Neural progenitor cell (in vitro differentiated cells): ENCODE measurements at regions not wholly inside any gene's neighbourhood (a gene's known extent, or its start where the extent isn't known, plus 50 kb on each side); places are given as distances from the start of the nearest gene placed in this dataset.

Source experiments
- DNase-seq: peaks from one replicate; pipeline ENCODE4 v3.0.0-alpha.2; 2016; ENCODE audit warnings: low spot score
- H2AFZ ChIP-seq: fragments of 200-600 bp; sonication (generic); replicated peaks from 2 replicates; pipeline ENCODE4 v1.6.1; 2016; ENCODE audit warnings: antibody characterized with exemption
- H3F3A ChIP-seq: fragments of 200-600 bp; sonication (generic); 2 replicates; pipeline ENCODE4 v1.6.1; 2016; ENCODE audit warnings: antibody characterized with exemption, low read depth
- H3K27ac ChIP-seq: fragments of 200-600 bp; sonication (generic); 2 replicates; pipeline ENCODE4 v1.5.1; 2016; ENCODE audit warnings: mild to moderate bottlenecking
- H3K27me3 ChIP-seq: fragments of 200-600 bp; sonication (generic); 2 replicates; pipeline ENCODE4 v1.6.1; 2016; ENCODE audit warnings: mild to moderate bottlenecking, moderate library complexity
- H3K36me3 ChIP-seq: fragments of 200-600 bp; sonication (generic); 2 replicates; pipeline ENCODE4 v1.5.1; 2016
- H3K4me1 ChIP-seq: fragments of 200-600 bp; sonication (generic); 2 replicates; pipeline ENCODE4 v1.6.1; 2016; ENCODE audit warnings: mixed run types
- H3K4me2 ChIP-seq: fragments of 200-600 bp; sonication (generic); 2 replicates; pipeline ENCODE4 v1.6.1; 2016
- H3K4me3 ChIP-seq: fragments of 200-600 bp; sonication (generic); 2 replicates; pipeline ENCODE4 v1.5.1; 2016
- H3K79me2 ChIP-seq: fragments of 200-600 bp; sonication (generic); 2 replicates; pipeline ENCODE4 v1.6.1; 2016; ENCODE audit warnings: low read depth
- H3K9ac ChIP-seq: fragments of 200-600 bp; sonication (generic); 2 replicates; pipeline ENCODE4 v1.6.1; 2016
- H3K9me3 ChIP-seq: fragments of 200-600 bp; sonication (generic); 2 replicates; pipeline ENCODE4 v1.5.1; 2016; ENCODE audit warnings: low read depth
- H4K20me1 ChIP-seq: fragments of 200-600 bp; sonication (generic); 2 replicates; pipeline ENCODE4 v1.6.1; 2016; ENCODE audit warnings: low read depth
- H3K27ac Mint-ChIP-seq: 3 replicates; pipeline ENCODE4 v1.8.0; 2021; ENCODE audit warnings: mixed read lengths
- H3K27me3 Mint-ChIP-seq: 2 replicates; pipeline ENCODE4 v1.8.0; 2022; ENCODE audit warnings: low read depth, mild to moderate bottlenecking, inconsistent platforms, moderate library complexity, mixed read lengths; ENCODE audit not compliant: insufficient read depth
- H3K36me3 Mint-ChIP-seq: 3 replicates; pipeline ENCODE4 v1.8.0; 2021; ENCODE audit warnings: mixed read lengths
- H3K4me1 Mint-ChIP-seq: 3 replicates; pipeline ENCODE4 v1.8.0; 2021; ENCODE audit warnings: mixed read lengths
- H3K4me3 Mint-ChIP-seq: 3 replicates; pipeline ENCODE4 v1.8.0; 2021; ENCODE audit warnings: mild to moderate bottlenecking, moderate library complexity, mixed read lengths
- H3K9me3 Mint-ChIP-seq: 3 replicates; pipeline ENCODE4 v1.8.0; 2020; ENCODE audit warnings: mixed read lengths
- EZH2 ChIP-seq: fragments of 200-600 bp; sonication (generic); IDR thresholded peaks from 2 replicates; pipeline ENCODE4 v1.6.1; 2017; ENCODE audit warnings: antibody characterized with exemption, mild to moderate bottlenecking, moderate library complexity
- EZH2phosphoT487 ChIP-seq: fragments of 200-600 bp; sonication (generic); IDR thresholded peaks from 2 replicates; pipeline ENCODE4 v1.6.1; 2017; ENCODE audit warnings: antibody characterized with exemption
- TF ChIP-seq, protein P1 (sequence below): fragments of 200-600 bp; sonication (generic); IDR thresholded peaks from 2 replicates; pipeline ENCODE4 v1.5.1; 2017; ENCODE audit warnings: antibody characterized with exemption, mild to moderate bottlenecking

DNA sequence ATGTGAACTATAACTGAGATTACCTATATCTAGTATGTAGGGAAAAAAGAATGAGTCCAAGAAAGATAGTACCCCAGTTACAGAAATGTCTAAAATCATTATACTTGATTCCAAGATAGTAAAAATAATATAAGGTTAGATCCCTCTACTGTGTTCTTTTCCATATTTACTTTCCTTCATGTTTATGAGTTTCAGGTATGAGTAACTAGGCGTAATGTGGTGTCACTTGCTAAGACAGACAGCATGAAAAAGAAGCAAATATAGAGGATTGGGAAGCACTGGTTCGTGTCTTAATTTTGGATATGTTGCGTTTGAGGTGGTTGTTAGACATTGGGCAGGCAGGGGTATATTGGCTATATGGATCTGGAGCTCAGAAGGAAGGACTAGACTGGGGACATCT is 168.1 kb upstream of the PFN2 start:
- H3K4me3 Mint-ChIP-seq, result no peak overlapping the region
- H4K20me1 ChIP-seq, result no peaks in the 10 kb centered on the region
- peaks cover 2% of the 10 kb centered on the region for H3K27me3 Mint-ChIP-seq

DNA sequence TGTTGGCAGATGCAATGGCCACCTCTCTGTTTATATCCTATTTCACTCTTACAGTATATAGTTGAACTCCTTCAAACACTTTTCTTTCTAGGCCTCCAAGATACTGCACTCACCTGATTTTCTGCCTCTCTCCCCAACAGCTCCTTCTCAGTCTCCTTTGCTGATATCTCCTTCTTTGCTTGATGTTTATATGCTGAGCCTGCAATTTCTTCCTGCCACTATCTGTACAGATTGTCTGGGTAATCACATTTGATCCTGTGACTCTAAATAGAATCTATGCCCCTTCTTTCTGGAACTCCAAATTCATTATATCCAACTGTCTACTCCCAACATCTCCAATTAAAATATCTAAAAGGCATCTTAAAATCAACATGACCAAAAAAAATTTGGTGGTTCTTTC is 165.5 kb upstream of the PFN2 start:
- Histone ChIP-seq H3K4me1 (peaks cover under 1% of the 10 kb centered on the region), H3F3A (no peaks in the 10 kb centered on the region), H3K27ac (no peak overlapping the region), H3K79me2 (no peaks in the 10 kb centered on the region), H3K27me3 (no peaks in the 10 kb centered on the region), H3K9ac (no peak overlapping the region), H3K36me3 (no peaks in the 10 kb centered on the region), H3K4me2 (no peak overlapping the region), H3K9me3 (no peaks in the 10 kb centered on the region), H3K4me3 (no peak overlapping the region), H4K20me1 (no peaks in the 10 kb centered on the region), H2AFZ (no peak overlapping the region)
- Mint-ChIP-seq H3K4me3 (no peak overlapping the region), H3K27ac (no peak overlapping the region), H3K36me3 (no peaks in the 10 kb centered on the region), H3K27me3 (peaks cover 2% of the 10 kb centered on the region), H3K4me1 (peaks cover 12% of the 10 kb centered on the region), H3K9me3 (peaks cover 2% of the 10 kb centered on the region)
- TF ChIP-seq EZH2 (no peak), EZH2phosphoT487 (no peak)
- TF ChIP-seq, protein P1, sequence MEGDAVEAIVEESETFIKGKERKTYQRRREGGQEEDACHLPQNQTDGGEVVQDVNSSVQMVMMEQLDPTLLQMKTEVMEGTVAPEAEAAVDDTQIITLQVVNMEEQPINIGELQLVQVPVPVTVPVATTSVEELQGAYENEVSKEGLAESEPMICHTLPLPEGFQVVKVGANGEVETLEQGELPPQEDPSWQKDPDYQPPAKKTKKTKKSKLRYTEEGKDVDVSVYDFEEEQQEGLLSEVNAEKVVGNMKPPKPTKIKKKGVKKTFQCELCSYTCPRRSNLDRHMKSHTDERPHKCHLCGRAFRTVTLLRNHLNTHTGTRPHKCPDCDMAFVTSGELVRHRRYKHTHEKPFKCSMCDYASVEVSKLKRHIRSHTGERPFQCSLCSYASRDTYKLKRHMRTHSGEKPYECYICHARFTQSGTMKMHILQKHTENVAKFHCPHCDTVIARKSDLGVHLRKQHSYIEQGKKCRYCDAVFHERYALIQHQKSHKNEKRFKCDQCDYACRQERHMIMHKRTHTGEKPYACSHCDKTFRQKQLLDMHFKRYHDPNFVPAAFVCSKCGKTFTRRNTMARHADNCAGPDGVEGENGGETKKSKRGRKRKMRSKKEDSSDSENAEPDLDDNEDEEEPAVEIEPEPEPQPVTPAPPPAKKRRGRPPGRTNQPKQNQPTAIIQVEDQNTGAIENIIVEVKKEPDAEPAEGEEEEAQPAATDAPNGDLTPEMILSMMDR, result no peak
- no peak for DNase-seq

More for the DNA sequence above, 168.1 kb upstream of the PFN2 start:
- H3K4me2 ChIP-seq, result no peak overlapping the region
- H3K9ac ChIP-seq, result no peak overlapping the region
- H2AFZ ChIP-seq, result no peak overlapping the region
- Mint-ChIP-seq H3K36me3 (no peaks in the 10 kb centered on the region), H3K27ac (no peak overlapping the region), H3K9me3 (peaks cover 2% of the 10 kb centered on the region), H3K4me1 (peaks cover 7% of the 10 kb centered on the region)
- peaks cover 8% of the 10 kb centered on the region for H3K4me1 ChIP-seq
- H3K79me2 ChIP-seq, result no peaks in the 10 kb centered on the region
- H3K9me3 ChIP-seq, result no peaks in the 10 kb centered on the region
- no peaks in the 10 kb centered on the region for H3K36me3 ChIP-seq
- H3K27ac ChIP-seq, result no peak overlapping the region
- H3K27me3 ChIP-seq, result no peaks in the 10 kb centered on the region
- DNase-seq, result no peak
- TF ChIP-seq EZH2phosphoT487, result no peak
- TF ChIP-seq, protein P1, result no peak
- no peak for TF ChIP-seq EZH2
- H3F3A ChIP-seq, result no peaks in the 10 kb centered on the region
- no peak overlapping the region for H3K4me3 ChIP-seq

DNA sequence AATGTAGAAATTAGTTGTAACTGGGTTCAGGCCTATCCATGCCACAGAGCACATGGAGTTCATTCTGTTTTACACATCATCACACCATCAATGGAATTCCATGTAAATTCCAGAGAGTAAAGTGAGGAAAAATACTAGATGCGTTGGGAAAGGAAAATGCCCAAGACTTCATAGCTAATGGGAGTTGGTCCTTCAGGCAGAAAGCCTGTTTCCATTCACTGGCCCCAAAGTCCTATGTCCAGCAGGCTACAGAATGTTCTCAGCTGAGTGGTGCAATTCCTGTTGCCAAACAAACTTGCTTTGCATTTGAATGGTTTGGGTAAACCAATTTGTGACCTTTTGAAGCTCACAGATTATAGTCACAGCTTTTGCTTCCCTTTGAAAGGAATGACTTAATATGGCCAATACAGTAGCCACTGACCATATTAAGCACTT is 164.6 kb upstream of the PFN2 start:
- no peak overlapping the region for H3K4me3 ChIP-seq
- peaks cover 1% of the 10 kb centered on the region for H3K36me3 Mint-ChIP-seq
- peaks cover 2% of the 10 kb centered on the region for H3K27me3 Mint-ChIP-seq
- no peaks in the 10 kb centered on the region for H3K9me3 ChIP-seq
- no peaks in the 10 kb centered on the region for H3K79me2 ChIP-seq
- no peak overlapping the region for H3K27ac Mint-ChIP-seq
- H3K36me3 ChIP-seq, result no peaks in the 10 kb centered on the region
- no peak overlapping the region for H3K9ac ChIP-seq
- H3K9me3 Mint-ChIP-seq, result peaks cover 2% of the 10 kb centered on the region
- H3F3A ChIP-seq, result peaks cover 5% of the 10 kb centered on the region
- peaks cover 10% of the 10 kb centered on the region for H3K4me1 ChIP-seq
- no peak overlapping the region for H3K4me2 ChIP-seq
- H4K20me1 ChIP-seq, result no peaks in the 10 kb centered on the region
- DNase-seq, result no peak
- TF ChIP-seq, protein P1, result no peak
- TF ChIP-seq EZH2, result no peak
- no peak for TF ChIP-seq EZH2phosphoT487
- H2AFZ ChIP-seq, result no peak overlapping the region
- no peak overlapping the region for H3K27ac ChIP-seq
- no peak overlapping the region for H3K4me3 Mint-ChIP-seq
- peaks cover 21% of the 10 kb centered on the region for H3K4me1 Mint-ChIP-seq
- no peaks in the 10 kb centered on the region for H3K27me3 ChIP-seq
